Hepatocyte (in vitro differentiated cells): ENCODE measurements at regions not wholly inside any gene's neighbourhood (a gene's known extent, or its start where the extent isn't known, plus 50 kb on each side); places are given as distances from the start of the nearest gene placed in this dataset.

Experiments
- DNase-seq: peaks from one replicate; pipeline ENCODE4 v3.0.0-alpha.2; 2016; ENCODE audit warnings: low spot score
- H2AFZ ChIP-seq: fragments of 200-600 bp; sonication (generic); 2 replicates; pipeline ENCODE4 v1.6.0; 2016; ENCODE audit warnings: antibody characterized with exemption, mild to moderate bottlenecking
- H3K27ac ChIP-seq: fragments of 200-600 bp; sonication (generic); 2 replicates; pipeline ENCODE4 v1.5.1; 2016; ENCODE audit warnings: mild to moderate bottlenecking
- H3K27me3 ChIP-seq: fragments of 200-600 bp; sonication (generic); 2 replicates; pipeline ENCODE4 v1.6.1; 2016
- H3K36me3 ChIP-seq: fragments of 200-600 bp; sonication (generic); replicated peaks from 2 replicates; pipeline ENCODE4 v1.5.1; 2016; ENCODE audit warnings: low read depth; ENCODE audit not compliant: insufficient read depth
- H3K4me1 ChIP-seq: fragments of 200-600 bp; sonication (generic); 2 replicates; pipeline ENCODE4 v1.5.1; 2016; ENCODE audit warnings: mild to moderate bottlenecking, moderate library complexity; ENCODE audit not compliant: insufficient read depth
- H3K4me2 ChIP-seq: fragments of 200-600 bp; sonication (generic); 2 replicates; pipeline ENCODE4 v1.6.0; 2016
- H3K4me3 ChIP-seq: fragments of 200-600 bp; sonication (generic); 2 replicates; pipeline ENCODE4 v1.5.1; 2016; ENCODE audit warnings: mild to moderate bottlenecking
- H3K79me2 ChIP-seq: fragments of 200-600 bp; sonication (generic); 2 replicates; pipeline ENCODE4 v1.6.0; 2017; ENCODE audit warnings: mild to moderate bottlenecking
- H3K9me2 ChIP-seq: fragments of 200-600 bp; sonication (generic); replicated peaks from 2 replicates; pipeline ENCODE4 v1.6.0; 2017; ENCODE audit warnings: mild to moderate bottlenecking; ENCODE audit not compliant: insufficient read depth
- H3K9me3 ChIP-seq: fragments of 200-600 bp; sonication (generic); 2 replicates; pipeline ENCODE4 v1.5.1; 2016; ENCODE audit warnings: low read depth, mild to moderate bottlenecking
- H4K20me1 ChIP-seq: fragments of 200-600 bp; sonication (generic); 2 replicates; pipeline ENCODE4 v1.6.0; 2016; ENCODE audit warnings: mild to moderate bottlenecking; ENCODE audit not compliant: insufficient read depth, poor library complexity, severe bottlenecking
- CTCF ChIP-seq: fragments of 200-600 bp; sonication (generic); IDR thresholded peaks from 2 replicates; pipeline ENCODE4 v1.5.1; 2016; ENCODE audit warnings: antibody characterized with exemption, mild to moderate bottlenecking; ENCODE audit not compliant: poor library complexity
- EZH2 ChIP-seq: fragments of 200-600 bp; sonication (generic); IDR thresholded peaks from 2 replicates; pipeline ENCODE4 v1.6.1; 2016; ENCODE audit warnings: antibody characterized with exemption, mild to moderate bottlenecking, borderline replicate concordance
- EZH2phosphoT487 ChIP-seq: fragments of 200-600 bp; sonication (generic); IDR thresholded peaks from one replicate; pipeline ENCODE4 v1.6.1; 2018; ENCODE audit warnings: antibody characterized with exemption, mild to moderate bottlenecking, low read depth, moderate library complexity; ENCODE audit not compliant: unreplicated experiment, severe bottlenecking
- WGBS: methylation state at CpG from one replicate; pipeline ENCODE4 v1.1.6; 2016; ENCODE audit warnings: low lambda C conversion rate; ENCODE audit errors: missing lambda C conversion rate; 5-methylcytosine and 5-hydroxymethylcytosine counted together

GRCh38 chr3:157592769-157593168 lies 89.6 kb upstream of the VEPH1 start:
- Histone ChIP-seq H3K79me2 (no peaks in the 10 kb centered on the region), H3K4me2 (no peak overlapping the region), H3K36me3 (no peaks in the 10 kb centered on the region), H2AFZ (no peak overlapping the region), H3K9me2 (no peaks in the 10 kb centered on the region), H4K20me1 (no peaks in the 10 kb centered on the region), H3K4me1 (no peaks in the 10 kb centered on the region), H3K4me3 (no peak overlapping the region), H3K27ac (no peak overlapping the region), H3K27me3 (peaks cover 9% of the 10 kb centered on the region), H3K9me3 (no peaks in the 10 kb centered on the region)
- WGBS, result 83% methylated on average over 6 of the region's 6 CpGs
- TF ChIP-seq EZH2 (no peak), CTCF (no peak), EZH2phosphoT487 (no peak)
- no peak for DNase-seq

GRCh38 chr3:157590273-157590672 lies 87.1 kb upstream of the VEPH1 start:
- DNase-seq, result no peak
- H3K4me1 ChIP-seq, result no peaks in the 10 kb centered on the region

GRCh38 chr3:157589211-157589610 lies 86.0 kb upstream of the VEPH1 start:
- H3K9me3 ChIP-seq, result no peaks in the 10 kb centered on the region
- no peaks in the 10 kb centered on the region for H3K79me2 ChIP-seq
- H2AFZ ChIP-seq, result no peak overlapping the region
- no peaks in the 10 kb centered on the region for H3K36me3 ChIP-seq
- peaks cover 7% of the 10 kb centered on the region for H3K27me3 ChIP-seq
- TF ChIP-seq CTCF, result no peak
- TF ChIP-seq EZH2, result no peak
- TF ChIP-seq EZH2phosphoT487, result no peak
- H3K4me3 ChIP-seq, result no peak overlapping the region
- 60% methylated on average over 2 of the region's 2 CpGs for WGBS
- no peaks in the 10 kb centered on the region for H3K4me1 ChIP-seq
- H4K20me1 ChIP-seq, result no peaks in the 10 kb centered on the region
- H3K4me2 ChIP-seq, result no peak overlapping the region
- DNase-seq, result no peak
- H3K9me2 ChIP-seq, result no peaks in the 10 kb centered on the region
- no peak overlapping the region for H3K27ac ChIP-seq

More at GRCh38 chr3:157590273-157590672, 87.1 kb upstream of the VEPH1 start:
- Histone ChIP-seq H3K79me2 (no peaks in the 10 kb centered on the region), H3K27ac (no peak overlapping the region), H3K27me3 (peaks cover 7% of the 10 kb centered on the region), H2AFZ (no peak overlapping the region), H3K36me3 (no peaks in the 10 kb centered on the region), H3K4me3 (no peak overlapping the region), H3K9me3 (no peaks in the 10 kb centered on the region), H3K9me2 (no peaks in the 10 kb centered on the region), H3K4me2 (no peak overlapping the region), H4K20me1 (no peaks in the 10 kb centered on the region)
- WGBS, result 35% methylated on average over 1 of the region's 1 CpG
- no peak for TF ChIP-seq EZH2
- no peak for TF ChIP-seq CTCF
- no peak for TF ChIP-seq EZH2phosphoT487
